Left colon (tissue), 2 donors: ENCODE measurements at regions not wholly inside any gene's neighbourhood (a gene's known extent, or its start where the extent isn't known, plus 50 kb on each side); places are given as distances from the start of the nearest gene placed in this dataset.
"Not testable (repeated sequence)": the region's sequence is repeated elsewhere in the genome, so short reads cannot be mapped to it uniquely, and the experiment has no call there.

ENCODE experiments used
- ATAC-seq: fragments of 200-7000 bp; cut with Tn5 transposase; one replicate; pipeline ENCODE4 v1.9.1; 2020; ENCODE audit warnings: mild to moderate bottlenecking, moderate library complexity
- DNase-seq, 2 donors: peaks; one replicate each; pipeline ENCODE4 v3.0.0-alpha.2; 2020
- intact Hi-C, 2 donors: fragments of 100-400 bp; cut with DNase I in 1 of 2; cut with micrococcal nuclease in 1 of 2; formaldehyde crosslinking; loops; one replicate each; pipeline versions ENCODE4 v1.11.2 to v1.14.0; 2022; cut with DNase I, micrococcal nuclease
- donor health status: DM: no; HTN: no; CAD: no.
- donor health status: DM: yes; HTN: yes; CAD: no.

- ATAC-seq (no peak), DNase-seq (no peak)
- intact Hi-C loops, result no loop called here
Measured at GRCh38 chr13:23081220-23081619, 99.6 kb upstream of the SGCG start.

GRCh38 chr13:23081901-23082300 is 98.9 kb upstream of the SGCG start:
- no peak for ATAC-seq
- no peak for DNase-seq
- intact Hi-C loops, result no loop called here

GRCh38 chr13:23086968-23087623 is 93.7 kb upstream of the SGCG start:
- no peak for ATAC-seq
- intact Hi-C loops, result no loop called here
- DNase-seq, result no peak

- DNase-seq (no peak), ATAC-seq (no peak)
- intact Hi-C loops, result no loop called here
Measured at GRCh38 chr13:23087880-23088279, 92.9 kb upstream of the SGCG start.

GRCh38 chr13:23098161-23098907 is 82.4 kb upstream of the SGCG start:
- no peak for ATAC-seq
- DNase-seq, result no peak
- intact Hi-C loops, result no loop called here

- DNase-seq (no peak), ATAC-seq (no peak)
- intact Hi-C loops, result no loop called here
Measured at GRCh38 chr13:23105051-23105450, 75.7 kb upstream of the SGCG start.

GRCh38 chr13:23107665-23108064 is 73.1 kb upstream of the SGCG start:
- ATAC-seq (no peak), DNase-seq (no peak)
- intact Hi-C loops, result no loop called here

DNA sequence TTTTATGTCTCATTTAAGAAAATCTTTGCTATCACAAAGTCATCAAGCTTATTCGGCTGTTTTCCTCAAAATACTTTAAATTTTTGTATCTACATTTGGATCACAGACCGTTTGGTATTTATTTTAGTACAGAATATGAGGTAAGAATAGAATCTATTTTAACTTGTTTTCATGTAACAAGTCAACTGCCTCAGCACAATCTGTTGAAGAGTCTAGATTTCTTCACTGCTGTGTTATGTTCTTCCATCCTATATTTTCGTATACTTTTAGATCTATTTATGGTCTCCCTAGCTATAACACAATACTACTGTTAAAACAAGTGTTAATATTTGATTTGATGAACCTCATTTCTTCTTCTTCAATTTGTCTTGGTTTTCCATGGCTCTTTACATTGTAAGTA is 61.6 kb upstream of the SGCG start:
- DNase-seq, result no peak
- no peak for ATAC-seq
- intact Hi-C loops, result no loop called here

DNA sequence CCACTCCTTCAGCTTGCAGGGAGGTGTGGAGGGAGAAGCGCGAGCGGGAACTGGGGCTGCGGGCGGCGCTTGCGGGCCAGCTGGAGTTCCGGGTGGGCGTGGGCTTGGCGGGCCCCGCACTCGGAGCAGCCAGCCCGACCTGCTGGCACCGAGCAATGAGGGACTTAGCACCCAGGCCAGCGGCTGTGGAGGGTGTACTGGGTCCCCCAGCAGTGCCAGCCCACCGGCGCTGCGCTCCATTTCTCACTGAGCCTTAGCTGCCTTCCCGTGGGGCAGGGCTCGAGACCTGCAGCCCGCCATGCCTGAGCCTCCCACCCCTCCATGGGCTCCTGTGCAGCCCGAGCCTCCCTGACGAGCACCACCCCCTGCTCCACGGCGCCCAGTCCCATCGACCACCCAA is 53.2 kb upstream of the SGCG start:
- intact Hi-C loops, ATAC-seq, DNase-seq: not testable (repeated sequence)

DNA sequence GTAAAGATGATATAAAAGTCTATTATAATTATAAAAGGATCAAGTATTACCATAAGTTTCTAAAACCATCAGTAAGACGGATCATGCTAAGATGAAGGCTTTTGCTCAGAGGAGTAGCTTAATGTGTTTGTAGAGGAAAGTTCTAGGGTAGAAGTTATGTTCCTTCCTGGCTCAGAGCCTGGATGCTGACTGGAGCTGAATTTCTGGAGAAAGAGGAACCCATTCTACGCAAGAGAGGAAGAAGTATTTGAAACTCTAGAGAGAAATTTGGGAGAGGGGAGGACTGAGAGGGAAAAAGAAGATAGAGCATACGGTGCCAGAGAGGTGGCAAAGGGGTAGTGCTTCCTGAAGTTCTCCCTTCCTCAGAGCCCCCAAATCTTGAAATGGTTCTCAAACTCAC is 51.4 kb upstream of the SGCG start:
- intact Hi-C loops, result no loop called here
- ATAC-seq (no peak), DNase-seq (no peak)
